ENCODE measurements at regions not wholly inside any gene's neighbourhood (a gene's known extent, or its start where the extent isn't known, plus 50 kb on each side); places are given as distances from the start of the nearest gene placed in this dataset.

DNA sequence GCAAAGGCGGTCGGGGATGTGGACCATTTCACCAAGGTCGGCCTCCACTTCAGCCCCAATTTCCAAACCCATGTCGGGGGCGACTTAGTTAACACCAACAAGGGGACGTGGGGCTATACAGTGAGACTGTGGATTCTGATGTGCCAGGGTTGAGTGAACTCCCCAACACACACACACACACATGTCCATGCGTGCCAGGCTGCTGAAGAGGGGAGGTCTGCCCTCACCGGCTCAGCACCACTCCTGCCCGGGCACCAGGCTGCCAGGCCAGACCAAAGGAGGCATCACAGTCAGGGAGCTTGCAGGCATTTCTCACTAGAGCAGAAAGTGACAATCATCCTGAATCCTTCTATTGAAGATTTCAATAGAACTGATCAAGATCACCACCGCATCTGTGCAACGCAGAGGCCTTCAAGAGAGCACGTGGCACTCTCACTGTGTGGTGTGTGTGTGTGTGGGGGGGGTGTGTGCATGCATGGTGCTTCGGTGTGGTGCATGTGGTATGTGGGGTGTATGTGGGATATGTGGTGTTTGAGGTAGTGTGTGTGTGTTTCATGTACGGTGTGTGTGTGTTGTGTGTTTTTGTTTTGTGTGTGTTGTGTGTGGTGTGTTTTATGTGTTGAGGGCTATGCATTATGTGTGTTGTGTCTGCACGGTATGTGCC lies 403.5 kb upstream of the RNF32 start:
- no peak for DNase-seq (ENCODE audit: low read depth in 2 of 3, low spot score in 2 of 3)

DNA sequence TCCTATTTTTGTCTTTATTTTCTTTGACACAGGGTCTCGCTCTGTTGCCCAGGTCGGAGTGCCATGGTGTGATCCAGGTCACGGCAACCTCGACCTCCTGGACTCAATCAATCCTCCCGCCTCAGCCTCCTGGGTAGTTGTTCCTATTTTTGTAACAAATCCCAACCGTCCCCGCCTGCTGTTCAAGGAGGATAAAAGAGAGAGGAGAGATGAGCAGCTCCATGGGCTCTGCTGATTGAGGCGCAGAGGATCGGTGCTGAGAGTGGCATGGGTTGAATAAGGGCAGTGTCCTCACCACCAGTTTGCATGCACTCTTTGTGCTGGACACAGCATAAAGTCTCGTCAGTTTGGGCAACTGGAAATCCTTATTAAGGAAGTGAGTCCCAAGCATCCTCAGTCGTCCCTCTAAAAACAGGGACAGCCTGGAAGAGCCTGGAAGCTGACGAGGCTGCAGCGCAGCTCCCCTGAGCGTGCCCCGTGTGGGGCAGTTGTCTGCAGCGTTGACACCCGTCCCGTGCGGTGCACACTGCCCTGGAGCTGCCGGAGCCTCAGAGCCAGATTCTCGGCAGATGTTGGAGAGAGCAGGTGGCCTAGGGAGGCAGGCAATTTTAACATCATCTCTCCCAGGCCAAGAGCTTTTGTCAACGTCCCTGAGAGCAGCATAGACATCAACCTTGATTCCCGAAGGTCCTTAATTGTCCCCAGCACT lies 404.2 kb upstream of the RNF32 start:
- no peak for DNase-seq (ENCODE audit: low read depth in 2 of 3, low spot score in 2 of 3)

DNA sequence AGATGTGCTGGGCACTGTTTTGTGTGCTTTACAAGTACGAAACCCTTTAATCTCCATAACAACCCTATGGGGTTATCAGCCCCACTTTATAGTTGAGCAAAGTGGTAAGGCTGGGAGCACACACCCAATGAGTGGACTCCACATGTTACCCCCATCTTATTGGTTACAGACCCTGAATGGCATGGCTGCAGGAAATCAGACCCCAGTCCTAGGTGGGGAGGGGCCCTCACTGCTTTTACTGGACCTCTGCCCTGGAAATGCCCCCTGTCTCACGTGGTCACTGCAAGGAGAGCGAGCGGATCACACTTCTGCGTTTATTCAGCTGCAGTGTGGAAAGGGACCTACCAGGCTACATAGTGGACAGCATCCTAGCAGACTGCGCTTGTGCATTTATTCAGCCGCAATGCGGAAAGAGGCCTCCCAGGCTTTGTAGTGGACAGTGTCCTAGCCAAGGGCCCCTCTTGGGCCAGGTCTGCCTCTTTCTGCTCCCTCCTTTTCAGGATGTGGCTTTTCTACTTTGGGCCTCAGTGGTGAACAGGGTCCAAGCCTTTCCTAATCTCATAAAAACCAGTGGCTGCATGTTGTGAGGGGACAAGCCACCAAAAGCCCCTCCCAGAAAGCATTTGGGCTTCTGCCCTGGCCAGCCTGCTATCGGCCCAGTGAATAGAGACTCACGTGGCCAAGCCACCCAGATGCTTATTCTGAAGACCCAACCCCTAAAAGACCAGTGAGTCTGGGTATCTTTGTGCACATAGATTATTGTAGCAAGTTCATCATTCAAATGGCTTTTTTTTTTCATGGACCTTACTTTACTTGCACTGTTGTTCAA lies 405.7 kb upstream of the RNF32 start:
- DNase-seq (ENCODE audit: low read depth in 2 of 3, low spot score in 2 of 3): no peak

DNA sequence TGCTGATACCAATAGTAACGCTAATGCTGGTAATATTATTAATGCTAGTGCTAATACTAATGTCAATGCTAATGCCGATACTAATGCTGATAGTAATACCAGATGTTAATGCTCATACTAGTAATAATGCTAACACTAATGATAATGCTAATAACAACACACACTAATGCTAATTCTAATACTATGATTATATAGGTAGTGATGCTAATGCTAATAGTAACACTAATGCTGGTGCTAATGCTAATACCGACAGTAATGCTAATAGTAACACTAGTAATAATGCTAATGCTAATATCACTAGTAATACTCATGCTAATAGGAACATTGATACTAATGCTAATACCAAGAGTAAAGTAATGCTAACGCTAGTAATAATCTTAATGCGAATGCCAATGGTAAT lies 406.4 kb upstream of the RNF32 start:
- no peak for DNase-seq (ENCODE audit: low read depth in 2 of 3, low spot score in 2 of 3)

DNA sequence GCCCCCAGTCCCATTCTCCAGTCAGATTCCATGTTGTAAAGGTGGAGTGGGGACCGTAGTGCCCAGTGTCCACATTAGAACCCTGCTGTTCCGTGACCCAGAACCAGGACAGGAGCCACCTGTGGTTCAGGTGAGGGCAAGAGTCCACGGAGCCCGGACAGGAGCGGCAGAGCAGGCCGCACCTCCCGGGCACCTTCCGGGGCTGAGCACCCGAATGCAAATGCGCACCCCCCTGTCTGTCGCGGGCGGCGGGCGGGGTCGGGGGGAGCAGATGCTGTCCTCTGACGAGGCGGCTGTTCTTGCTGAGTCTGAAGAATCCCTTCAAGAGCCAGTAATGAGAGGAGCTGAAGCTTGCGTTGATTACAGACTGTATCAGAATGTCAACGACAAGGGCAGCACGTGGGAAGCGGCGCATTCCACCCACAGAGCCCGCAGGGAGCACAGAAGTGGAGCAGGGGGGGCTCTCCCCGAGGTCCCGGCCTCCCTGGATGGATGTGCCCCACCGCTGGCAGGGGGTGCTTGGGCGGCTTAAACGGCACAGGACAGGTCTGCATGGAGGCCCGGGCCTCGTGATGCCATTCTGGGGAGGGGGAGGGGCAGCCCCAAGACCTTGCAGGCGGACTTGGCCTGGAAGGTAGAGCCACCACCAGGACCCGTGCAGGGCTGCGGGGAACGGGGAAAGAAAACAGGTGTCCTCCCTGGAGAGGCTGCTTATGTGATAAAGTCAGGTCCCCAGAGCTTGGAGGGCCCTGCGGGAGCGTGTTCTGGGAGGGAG lies 407.5 kb upstream of the RNF32 start:
- DNase-seq (ENCODE audit: low read depth in 2 of 3, low spot score in 2 of 3): no peak

DNA sequence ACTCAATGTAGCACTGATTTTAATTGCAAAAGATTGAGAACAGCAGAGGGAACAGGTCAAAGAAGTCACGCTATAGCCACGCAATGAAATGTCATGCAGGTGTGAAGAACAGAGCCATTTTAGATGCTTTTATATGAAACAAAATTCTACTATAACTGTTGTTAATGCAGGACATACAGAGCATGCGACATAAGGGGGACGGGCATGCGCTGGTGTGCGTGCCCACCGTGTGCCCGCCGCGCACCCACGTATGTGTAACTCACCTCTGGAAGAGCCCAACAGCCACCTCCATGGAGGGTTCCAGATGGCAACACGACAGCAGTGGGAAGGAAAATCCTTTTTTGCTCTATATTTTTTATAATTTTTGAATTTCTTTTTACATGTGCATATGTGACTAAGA lies 410.0 kb upstream of the RNF32 start:
- DNase-seq (ENCODE audit: low read depth in 2 of 3, low spot score in 2 of 3): no peak

DNA sequence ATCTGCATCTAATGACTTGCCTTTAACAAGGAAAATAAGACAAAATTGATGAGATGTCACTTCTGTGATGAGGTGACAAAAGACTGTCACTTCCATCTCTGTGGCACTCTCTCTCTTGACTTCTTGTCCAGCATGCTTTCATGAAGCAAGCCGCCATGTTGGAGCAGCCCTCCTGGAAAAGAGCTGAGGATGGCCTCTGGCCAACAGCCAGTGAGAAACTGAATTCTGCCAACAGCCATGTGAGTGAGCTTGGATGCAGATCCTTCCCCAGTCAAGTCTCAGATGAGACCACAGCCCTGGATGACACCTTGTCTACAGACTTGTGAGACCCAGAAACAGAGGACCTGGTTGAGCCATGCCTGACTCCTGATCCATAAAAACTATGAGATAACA lies 412.6 kb upstream of the SHH start:
- no peak for DNase-seq (ENCODE audit: low read depth in 2 of 3, low spot score in 2 of 3)

DNA sequence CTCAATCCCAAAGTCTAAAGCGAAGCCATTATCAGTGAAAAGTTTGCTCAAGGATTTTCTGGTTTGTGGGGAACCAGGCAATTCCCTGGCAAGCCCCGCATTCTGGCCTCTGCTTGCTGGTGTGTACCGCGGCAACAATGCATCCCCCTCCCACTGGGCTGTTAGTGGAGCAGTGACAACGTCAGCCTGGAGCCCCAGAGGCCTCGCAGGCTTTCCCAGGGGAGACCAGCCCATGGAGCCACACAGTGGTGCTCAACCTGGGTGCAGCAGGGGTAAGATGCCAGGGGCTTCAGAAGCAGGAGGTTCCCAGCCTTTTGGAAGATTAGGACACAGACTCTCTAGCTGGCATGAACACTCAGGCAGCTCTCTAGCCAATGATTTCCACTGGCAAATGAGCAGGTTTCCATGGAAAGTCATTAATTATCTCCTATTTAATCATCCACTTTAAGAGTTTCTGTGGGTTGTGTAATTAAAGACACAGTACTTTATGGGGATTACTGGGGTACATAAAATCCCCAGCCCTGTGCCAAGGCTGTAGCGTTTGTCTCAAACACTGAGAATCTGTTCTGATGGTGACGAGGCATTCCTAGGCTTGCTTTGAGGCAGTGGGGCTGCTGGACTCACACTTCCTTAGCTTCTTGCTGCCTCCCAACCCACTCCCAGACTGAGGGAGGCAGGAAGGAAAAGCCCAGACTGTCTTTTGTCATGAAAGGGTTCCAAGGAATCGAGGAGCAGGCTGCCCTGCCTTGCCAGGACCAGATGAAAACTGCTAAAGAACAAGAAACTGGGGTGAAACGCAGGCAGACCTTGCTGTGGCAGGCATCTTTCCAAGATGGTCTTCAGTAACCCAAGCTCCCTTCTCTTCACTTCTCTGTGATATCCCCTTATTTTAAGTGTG lies 411.9 kb upstream of the SHH start:
- DNase-seq (ENCODE audit: low read depth in 2 of 3, low spot score in 2 of 3): no peak

DNA sequence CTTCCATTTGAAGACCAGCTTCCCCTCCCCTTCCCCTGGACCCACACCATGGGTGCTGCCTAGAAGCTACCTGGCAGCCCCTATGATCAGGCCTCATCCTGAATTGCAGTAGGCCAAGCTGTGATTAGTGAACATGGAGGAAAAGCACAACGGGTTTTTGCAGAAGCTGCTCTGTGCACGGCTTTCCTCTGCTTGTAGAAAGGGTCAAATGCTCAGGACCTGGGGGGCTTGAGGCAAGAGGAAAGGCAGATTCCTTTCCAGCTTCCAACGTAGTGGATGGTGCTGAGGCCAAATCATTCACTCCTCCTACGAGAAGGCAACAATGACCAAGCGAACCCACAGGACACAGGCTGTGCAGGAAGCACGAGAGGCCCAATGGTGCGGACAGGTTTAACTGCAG lies 410.3 kb upstream of the SHH start:
- DNase-seq (ENCODE audit: low read depth in 2 of 3, low spot score in 2 of 3): no peak

DNA sequence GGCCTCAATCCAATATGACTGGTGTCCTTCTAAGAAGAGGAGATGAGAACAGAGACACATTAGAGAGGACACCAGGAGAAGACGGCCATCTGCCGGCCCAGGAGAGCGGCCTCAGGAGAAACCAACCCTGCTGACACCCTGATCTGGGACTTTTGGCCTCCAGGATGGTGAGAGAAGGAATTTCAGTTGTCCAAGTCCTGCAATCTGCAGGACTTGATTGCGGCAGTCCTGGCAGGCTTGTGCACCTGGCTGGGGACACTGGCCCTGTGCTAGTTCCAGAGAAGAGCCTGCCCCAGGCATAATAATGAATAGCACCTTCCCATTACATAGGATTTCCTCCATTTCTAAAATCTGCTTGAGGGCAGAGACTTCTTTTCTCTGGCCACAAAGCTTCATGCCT lies 409.9 kb upstream of the SHH start:
- no peak for DNase-seq (ENCODE audit: low read depth in 2 of 3, low spot score in 2 of 3)

DNA sequence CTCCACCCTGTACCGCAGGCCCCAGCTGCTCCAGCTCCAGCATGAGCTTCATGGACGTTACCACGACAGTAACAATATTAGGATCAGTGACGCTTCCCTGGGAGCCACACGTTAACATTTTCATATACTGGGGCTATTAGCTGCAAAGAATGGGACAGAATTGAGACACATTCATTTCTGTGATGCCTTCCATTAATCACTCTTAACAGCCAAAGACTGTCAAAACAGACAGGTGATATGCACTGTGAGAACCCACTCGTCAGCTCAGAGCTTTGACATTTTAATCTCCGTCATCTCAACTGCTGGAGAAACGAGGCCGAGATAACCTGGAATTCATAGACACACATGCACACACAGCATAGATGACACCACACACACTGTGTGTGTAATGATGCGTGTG lies 408.4 kb upstream of the SHH start:
- DNase-seq (ENCODE audit: low read depth in 2 of 3, low spot score in 2 of 3): no peak

DNA sequence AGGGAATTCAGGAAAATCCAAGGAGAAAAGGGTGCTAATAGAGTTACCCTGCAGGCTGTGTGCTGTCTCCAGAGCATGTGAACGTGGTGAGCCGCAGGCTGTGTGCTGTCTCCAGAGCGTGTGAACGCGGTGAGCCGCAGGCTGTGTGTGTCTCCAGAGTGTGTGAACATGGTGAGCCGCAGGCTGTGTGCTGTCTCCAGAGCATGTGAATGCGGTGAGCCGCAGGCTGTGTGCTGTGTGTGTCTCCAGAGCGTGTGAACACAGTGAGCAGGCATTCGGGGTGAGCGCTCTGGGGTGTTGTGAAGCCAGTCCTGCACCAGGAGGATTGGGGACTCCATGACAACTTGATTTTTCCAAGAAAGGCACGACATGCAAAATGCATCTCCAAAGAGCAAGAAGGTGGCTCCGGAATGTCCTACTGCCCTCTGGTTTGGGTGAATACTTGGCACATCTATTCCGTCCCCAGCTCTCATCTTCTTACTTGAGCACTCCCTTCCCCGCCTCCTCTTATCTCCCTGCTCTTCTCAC lies 407.9 kb upstream of the SHH start:
- DNase-seq (ENCODE audit: low read depth in 2 of 3, low spot score in 2 of 3): no peak

DNA sequence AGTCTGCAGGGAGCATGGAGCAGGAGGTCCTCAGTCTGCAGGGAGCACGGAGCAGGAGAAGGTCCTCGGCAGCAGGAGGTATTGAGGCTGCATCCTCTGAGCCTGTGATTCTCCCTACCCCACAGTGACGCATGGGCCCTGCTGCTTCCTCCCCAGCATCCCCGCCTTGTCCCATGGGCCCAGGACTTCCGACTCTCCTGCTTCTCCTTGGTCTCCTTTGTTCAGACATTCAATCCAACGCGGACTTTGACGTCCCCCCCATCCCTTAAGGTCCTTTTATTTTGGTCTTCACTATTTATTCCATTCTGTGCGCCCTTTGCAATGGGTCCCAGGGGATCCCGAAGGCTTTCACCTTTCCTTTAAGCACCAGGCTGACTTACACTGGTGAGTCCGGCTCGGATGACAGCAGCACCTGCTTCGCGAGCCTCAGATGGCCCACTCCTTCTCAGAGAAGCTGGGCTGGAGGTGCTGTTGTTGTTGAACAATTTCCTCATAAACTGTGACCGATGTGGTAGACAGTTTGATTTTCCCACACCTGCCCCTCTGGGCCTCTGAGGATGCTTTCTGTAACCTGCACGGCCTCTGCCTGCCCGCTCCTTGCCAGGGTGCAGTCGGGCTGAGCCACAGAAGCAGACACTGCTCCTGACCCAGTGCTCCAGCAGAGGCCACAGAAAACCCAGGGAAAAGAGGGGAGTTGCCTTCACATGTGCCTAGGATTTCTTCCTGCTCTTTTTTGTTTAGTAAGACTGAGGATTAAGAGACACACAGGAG lies 407.2 kb upstream of the SHH start:
- DNase-seq (ENCODE audit: low read depth in 2 of 3, low spot score in 2 of 3): no peak

DNA sequence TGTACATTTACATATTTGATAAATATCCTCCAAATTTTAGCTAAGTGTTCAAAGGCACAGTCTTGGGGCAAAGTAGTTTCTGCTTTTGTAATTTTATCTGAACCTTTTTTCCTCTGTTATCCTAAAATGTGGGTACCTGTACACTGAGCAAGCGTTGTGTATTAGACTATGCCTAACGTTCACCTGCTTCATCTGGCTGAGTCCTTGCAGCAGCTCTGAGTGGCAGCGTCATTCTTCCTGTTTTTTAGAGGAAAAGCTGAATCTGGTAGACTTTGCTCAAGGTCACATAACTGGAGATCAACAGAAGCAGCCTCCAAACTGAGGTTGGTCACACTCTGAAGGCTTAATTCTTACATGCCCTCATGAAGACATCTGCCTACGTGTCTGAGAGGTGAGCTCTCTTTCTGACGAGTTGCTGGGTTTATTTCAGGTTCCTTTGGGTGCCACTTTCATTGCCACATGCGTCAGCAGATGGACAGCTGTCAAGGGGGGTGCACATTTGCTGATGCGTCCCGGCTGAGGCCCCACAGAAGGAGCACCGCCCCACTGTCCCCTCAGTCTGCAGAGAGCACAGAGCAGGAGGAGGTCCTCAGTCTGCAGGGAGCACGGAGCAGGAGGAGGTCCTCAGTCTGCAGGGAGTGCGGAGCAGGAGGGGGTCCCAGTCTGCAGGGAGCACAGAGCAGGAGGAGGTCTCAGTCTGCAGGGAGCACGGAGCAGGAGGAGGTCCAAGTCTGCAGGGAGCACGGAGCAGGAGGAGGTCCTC lies 406.5 kb upstream of the SHH start:
- DNase-seq (ENCODE audit: low read depth in 2 of 3, low spot score in 2 of 3): no peak

DNA sequence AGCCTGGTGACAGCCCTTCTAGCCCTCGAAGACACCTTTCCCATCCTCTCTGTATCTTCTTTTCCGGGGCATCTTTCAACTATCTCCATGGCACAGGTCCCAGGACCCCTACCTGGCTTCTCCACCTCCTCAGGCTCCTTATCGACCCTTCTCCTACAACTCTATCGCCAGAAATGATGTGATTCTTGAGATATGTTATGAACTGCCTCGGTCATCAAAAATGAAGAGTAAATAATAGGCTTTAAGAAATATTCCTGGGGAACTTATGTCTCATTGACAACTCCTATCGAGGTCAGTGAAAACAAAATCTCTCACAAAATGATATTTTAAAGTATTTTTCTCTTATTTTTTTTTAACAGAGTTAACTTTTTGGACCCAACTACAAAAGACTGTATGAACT lies 405.5 kb upstream of the SHH start:
- no peak for DNase-seq (ENCODE audit: low read depth in 2 of 3, low spot score in 2 of 3)

DNA sequence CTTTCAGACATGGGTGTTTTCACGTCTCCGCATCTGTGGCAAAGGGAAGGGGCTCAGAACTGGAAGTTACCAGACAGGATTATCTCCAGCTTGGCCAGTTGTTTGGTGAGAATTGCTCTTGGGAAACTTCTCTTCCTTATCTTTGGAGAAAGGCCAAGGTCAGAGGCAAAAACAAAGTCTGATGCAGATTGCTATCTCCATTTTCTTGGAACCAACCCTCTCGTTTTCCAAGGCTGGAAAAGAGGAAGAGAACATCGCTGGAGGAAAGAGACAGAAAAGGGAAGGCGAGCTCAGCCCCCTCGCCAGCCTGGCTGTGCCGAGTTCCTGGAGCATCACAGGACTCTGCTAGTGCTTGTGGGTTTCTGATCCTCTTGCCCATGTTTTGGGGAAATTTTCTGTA lies 396.8 kb upstream of the SHH start:
- DNase-seq (ENCODE audit: low read depth in 2 of 3, low spot score in 2 of 3): no peak

DNA sequence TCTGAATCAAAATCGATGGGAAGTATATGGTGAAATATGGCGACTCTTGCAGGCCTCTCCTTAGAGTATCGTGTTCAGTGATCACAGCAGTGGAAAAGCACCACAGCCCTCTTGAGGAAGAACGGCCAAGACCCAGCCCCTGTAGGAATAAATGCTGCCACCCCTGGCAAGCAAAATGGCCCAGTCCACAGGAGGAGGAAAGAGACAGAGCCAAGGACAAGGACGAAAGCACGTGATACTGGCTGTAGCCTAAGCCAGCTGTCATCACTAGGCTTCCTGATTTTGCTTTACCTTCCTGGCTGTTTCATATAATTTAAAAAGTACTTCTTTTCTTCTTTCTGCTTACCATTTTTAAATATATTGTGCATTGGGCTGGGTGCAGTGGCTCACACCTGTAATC lies 395.0 kb upstream of the SHH start:
- DNase-seq (ENCODE audit: low read depth in 2 of 3, low spot score in 2 of 3): no peak

DNA sequence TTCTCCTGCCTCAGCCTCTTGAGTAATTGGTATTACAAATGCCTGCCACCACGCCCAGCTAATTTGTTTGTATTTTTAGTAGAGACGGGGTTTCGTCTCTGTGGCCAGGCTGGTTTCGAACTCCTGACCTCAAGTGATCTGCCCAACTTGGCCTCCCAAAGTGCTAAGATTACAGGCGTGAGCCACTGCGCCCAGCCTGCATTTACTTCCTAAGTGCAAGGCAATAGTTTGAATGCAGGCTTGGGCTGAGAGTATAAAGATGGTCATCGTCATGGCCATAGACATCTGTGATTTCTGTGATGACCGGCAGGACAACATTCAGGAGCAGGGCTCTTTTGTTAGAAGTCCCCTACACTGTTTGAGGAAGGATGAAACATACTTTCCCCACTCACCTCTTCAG lies 393.9 kb upstream of the SHH start:
- DNase-seq (ENCODE audit: low read depth in 2 of 3, low spot score in 2 of 3): no peak

Measured in hematopoietic multipotent progenitor cell (in vitro differentiated cells).